ENCODE measurements at regions not wholly inside any gene's neighbourhood (a gene's known extent, or its start where the extent isn't known, plus 50 kb on each side); places are given as distances from the start of the nearest gene placed in this dataset.
"Not testable (repeated sequence)": the region's sequence is repeated elsewhere in the genome, so short reads cannot be mapped to it uniquely, and the experiment has no call there.

- Mint-ChIP-seq H3K36me3 (peaks cover 5 to 6% of the 10 kb centered on the region in 2 donors), H3K9me3 (peaks cover 19 to 24% of the 10 kb centered on the region in 2 donors), H3K27ac (no peak overlapping the region)
- no peak for ATAC-seq
- no peak for DNase-seq (ENCODE audit: low spot score in 2 of 2)
Measured at GRCh38 chr5:129249886-129250285, 155.3 kb downstream of the ISOC1 start.

GRCh38 chr5:129271308-129271707, 176.8 kb downstream of the ISOC1 start:
- ATAC-seq (peak in 1 of 2 donors; percentile 35), DNase-seq (ENCODE audit: low spot score in 2 of 2) (no peak)
- Mint-ChIP-seq H3K36me3 (no peaks in the 10 kb centered on the region), H3K27ac (no peak overlapping the region), H3K9me3 (no peaks in the 10 kb centered on the region)

DNA sequence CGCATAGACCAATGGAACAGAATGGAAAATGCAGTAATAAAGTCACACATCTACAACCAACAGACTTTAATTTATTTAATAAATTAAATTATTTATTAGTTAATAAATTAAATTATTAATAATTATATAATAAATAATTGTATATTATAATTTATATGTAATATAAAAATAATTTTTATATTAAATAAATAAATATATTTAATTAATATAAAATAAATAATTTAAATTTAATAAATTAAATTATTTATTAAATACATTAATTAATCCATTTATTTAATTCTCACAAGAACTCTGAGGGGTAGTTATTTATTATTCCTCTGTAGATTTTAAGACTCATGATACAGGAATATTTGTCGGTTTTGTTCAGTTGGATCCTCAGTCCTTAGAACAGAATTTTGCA, 176.1 kb upstream of the ADAMTS19 start:
- ATAC-seq = no peak
- H3K36me3 Mint-ChIP-seq = peaks cover 0 to 11% of the 10 kb centered on the region in 2 donors
- H3K9me3 Mint-ChIP-seq = peaks cover 10 to 11% of the 10 kb centered on the region in 2 donors

DNA sequence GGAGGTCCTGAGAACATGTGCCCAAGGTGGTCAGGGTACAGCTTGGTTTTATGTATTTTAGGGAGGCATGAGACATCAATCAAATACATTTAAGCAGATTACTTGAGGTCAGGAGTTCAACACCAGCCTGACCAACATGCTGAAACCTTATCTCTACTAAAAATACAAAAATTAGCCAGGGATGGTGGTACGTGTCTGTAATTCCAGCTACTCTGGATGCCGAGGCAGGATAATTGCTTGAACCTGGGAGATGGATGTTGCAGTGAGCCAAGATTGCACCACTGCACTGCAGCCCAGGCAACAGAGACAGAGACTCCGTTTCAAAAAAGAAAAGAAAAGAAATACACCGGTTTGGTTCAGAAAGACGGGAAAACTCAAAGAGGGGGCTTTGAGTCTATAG, 165.9 kb upstream of the ADAMTS19 start:
- H3K27ac Mint-ChIP-seq; DNase-seq (ENCODE audit: low spot score in 2 of 2); ATAC-seq: not testable (repeated sequence)
- Mint-ChIP-seq H3K9me3 (peaks cover 8 to 24% of the 10 kb centered on the region in 2 donors), H3K36me3 (peaks cover 0 to 16% of the 10 kb centered on the region in 2 donors)

More for the DNA sequence above, 176.1 kb upstream of the ADAMTS19 start:
- H3K27ac Mint-ChIP-seq = no peak overlapping the region
- DNase-seq (ENCODE audit: low spot score in 2 of 2) = no peak

DNA sequence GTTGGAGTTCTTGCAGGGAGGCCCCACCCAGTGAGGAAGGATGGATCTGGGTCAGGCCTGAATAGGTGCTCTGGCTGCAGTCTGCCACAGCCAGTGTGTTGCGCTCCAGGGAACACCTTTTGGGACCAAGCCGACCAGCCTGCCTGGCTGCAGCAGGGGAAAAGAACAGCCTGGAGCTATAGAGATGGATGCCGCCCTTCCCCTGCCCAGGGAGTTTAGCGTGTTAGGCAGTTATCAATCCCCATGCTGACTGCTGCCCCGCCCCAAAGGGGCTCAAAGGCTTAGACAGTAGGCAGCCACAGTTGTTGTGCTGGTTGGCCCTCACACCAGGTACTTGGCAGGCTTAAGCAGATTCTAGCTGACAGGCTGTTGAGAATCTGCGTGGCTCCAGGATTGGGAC, 153.4 kb upstream of the ADAMTS19 start:
- H3K27ac Mint-ChIP-seq = no peak overlapping the region
- DNase-seq (ENCODE audit: low spot score in 2 of 2) = no peak
- peaks cover 18 to 30% of the 10 kb centered on the region in 2 donors for H3K9me3 Mint-ChIP-seq
- H3K36me3 Mint-ChIP-seq = peaks cover 0 to 34% of the 10 kb centered on the region in 2 donors
- no peak for ATAC-seq

DNA sequence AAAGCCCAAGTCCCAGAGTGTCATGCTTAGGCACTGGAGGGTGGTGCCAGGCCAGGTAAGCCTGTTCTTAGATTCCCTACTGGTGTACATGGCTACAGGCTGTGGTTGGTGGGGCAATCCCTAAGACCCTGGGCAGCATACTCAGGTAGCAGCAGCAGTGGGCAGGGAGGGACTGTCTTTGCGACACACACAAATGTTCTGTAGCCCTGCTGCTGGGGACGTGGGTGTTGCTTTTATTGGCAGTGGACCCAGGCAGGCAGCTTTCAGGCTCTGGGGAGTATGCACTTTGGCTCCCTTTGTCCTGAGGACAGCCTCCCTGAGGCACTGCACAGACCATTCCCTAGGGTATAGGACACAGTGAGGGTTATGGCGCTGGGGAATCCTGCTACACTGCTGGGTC, 137.1 kb upstream of the ADAMTS19 start:
- Mint-ChIP-seq H3K27ac (no peak overlapping the region), H3K9me3 (peaks cover 14 to 22% of the 10 kb centered on the region in 2 donors), H3K36me3 (peaks cover 0 to 20% of the 10 kb centered on the region in 2 donors)
- ATAC-seq (no peak), DNase-seq (ENCODE audit: low spot score in 2 of 2) (no peak)

GRCh38 chr5:129341306-129341705, 118.8 kb upstream of the ADAMTS19 start:
- DNase-seq (ENCODE audit: low spot score in 2 of 2) (no peak), ATAC-seq (no peak)
- Mint-ChIP-seq H3K27ac (no peak overlapping the region), H3K9me3 (peaks cover 10 to 16% of the 10 kb centered on the region in 2 donors), H3K36me3 (no peaks in the 10 kb centered on the region)

DNA sequence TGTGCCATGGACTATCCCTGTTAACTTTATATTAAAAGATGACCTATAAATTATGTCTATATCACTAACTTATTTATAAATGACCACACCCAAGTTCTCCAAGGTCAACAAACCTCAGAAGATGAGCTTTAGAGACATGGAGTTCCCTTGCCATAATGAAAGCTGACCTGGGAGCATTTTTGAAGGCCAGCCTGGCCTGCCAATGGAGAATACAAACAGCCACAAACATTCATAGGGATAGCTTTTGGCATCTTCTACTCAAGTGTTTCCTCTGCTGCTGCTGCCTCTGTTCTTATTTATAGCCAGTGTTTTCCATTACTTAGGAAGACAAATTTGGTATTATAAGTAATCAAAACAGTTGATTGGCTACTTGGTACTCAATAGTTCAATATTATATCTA, 117.3 kb upstream of the ADAMTS19 start:
- ATAC-seq = no peak
- H3K36me3 Mint-ChIP-seq = no peaks in the 10 kb centered on the region

DNA sequence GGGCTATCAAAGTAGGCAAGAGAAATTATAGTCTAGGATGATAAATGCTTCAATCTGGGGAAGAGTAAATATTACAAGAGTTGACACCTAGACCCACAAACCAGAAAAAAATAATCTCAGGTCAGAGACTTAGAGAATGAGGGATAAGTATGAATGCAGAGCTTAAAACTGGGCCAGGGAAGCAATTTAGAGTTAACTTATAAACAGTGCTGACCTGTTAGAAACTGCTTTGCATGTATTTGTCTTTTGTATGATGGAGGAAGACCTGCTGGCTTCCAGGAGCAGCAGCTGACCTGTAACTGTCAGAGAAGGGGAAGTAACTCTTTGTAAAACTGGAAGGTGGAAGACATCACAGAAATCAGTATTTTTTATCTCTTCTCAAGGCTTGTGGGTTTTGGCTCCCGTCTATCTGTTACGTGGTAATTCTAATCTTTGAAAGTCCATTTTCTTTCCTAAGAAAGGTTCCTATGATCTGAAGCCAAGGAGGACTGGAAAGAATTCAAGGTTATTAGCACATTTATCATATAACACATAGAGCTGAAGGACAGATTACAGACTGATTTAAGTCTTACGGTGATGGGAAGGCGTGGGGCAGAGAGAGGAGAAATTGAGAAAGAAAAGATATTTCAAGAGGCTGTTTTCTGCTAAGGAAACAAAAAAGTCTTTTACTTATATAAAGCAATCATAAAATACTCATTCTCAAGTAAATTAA, 114.7 kb upstream of the ADAMTS19 start:
- ATAC-seq = no peak
- H3K27ac Mint-ChIP-seq = no peak overlapping the region
- no peak for DNase-seq (ENCODE audit: low spot score in 2 of 2)
- peaks cover 17 to 18% of the 10 kb centered on the region in 2 donors for H3K9me3 Mint-ChIP-seq
- H3K36me3 Mint-ChIP-seq = peaks cover 0 to 7% of the 10 kb centered on the region in 2 donors

More for the DNA sequence above, 117.3 kb upstream of the ADAMTS19 start:
- Mint-ChIP-seq H3K27ac (no peak overlapping the region), H3K9me3 (peaks cover 4 to 15% of the 10 kb centered on the region in 2 donors)
- no peak for DNase-seq (ENCODE audit: low spot score in 2 of 2)

DNA sequence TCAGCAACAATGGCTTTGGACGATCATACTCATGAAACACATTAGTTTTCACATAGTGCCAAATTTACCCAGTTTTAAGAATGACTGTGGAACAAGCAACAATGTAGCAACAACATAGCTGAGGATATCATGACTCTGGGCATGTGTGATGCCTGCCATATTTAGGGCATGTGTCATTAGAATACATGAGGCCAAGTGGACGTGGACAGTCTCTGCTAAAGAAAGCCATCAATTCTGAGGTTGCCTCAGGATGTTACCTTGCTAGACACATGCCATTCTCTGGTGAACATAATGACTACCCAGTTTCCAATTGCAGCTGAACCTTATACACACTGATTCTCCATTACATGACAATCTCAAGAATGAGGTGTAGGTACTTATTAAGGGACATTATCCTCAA, 103.3 kb upstream of the ADAMTS19 start:
- Mint-ChIP-seq H3K36me3 (no peaks in the 10 kb centered on the region), H3K9me3 (no peaks in the 10 kb centered on the region), H3K27ac (no peak overlapping the region)
- ATAC-seq = no peak
- DNase-seq (ENCODE audit: low spot score in 2 of 2) = no peak

DNA sequence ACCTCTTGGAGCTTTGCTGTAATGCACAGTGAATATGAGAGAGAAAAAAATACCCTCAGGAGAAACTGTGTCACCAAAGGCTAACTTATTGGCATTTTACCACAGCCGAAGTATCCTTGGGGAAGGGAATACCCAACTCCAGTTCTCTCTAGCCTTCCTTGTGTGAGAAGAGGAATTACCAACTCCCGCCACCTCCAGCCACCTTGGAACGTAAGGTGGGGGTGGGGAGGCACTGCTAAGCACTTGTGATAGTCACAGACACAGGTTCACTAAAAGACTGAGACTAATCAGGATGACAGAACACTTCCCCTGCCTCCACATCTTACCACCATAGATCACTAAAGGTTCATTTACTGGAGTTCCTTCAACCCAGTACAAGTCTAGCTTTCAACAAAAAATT, 102.0 kb upstream of the ADAMTS19 start:
- no peaks in the 10 kb centered on the region for H3K36me3 Mint-ChIP-seq
- no peaks in the 10 kb centered on the region for H3K9me3 Mint-ChIP-seq
- ATAC-seq (no peak), DNase-seq (ENCODE audit: low spot score in 2 of 2) (no peak)
- no peak overlapping the region for H3K27ac Mint-ChIP-seq

DNA sequence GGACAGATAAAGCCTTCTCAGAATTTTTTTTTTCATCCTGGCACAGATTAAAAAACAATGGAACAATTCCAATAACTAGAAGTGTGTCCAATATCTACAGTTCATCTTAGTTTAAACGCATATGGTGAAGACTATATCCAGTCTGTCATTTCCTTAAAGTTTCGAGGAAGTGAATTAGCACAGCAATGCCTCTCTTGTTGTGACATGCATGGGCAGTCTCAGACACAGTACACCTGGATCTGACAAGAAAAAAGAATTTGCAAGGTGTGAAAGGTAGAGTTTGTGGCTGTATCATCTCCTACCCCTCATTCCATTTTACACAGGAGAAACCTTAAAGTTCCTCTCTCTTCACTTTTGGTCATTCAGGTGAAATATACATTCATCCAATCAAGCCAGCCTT, 100.6 kb upstream of the ADAMTS19 start:
- no peak for DNase-seq (ENCODE audit: low spot score in 2 of 2)
- Mint-ChIP-seq H3K27ac (no peak overlapping the region), H3K9me3 (no peaks in the 10 kb centered on the region), H3K36me3 (no peaks in the 10 kb centered on the region)
- no peak for ATAC-seq

GRCh38 chr5:129361441-129362025, 98.6 kb upstream of the ADAMTS19 start:
- DNase-seq (ENCODE audit: low spot score in 2 of 2) = no peak
- no peak for ATAC-seq
- no peaks in the 10 kb centered on the region for H3K36me3 Mint-ChIP-seq
- H3K9me3 Mint-ChIP-seq = peaks cover 5 to 13% of the 10 kb centered on the region in 2 donors
- no peak overlapping the region for H3K27ac Mint-ChIP-seq

DNA sequence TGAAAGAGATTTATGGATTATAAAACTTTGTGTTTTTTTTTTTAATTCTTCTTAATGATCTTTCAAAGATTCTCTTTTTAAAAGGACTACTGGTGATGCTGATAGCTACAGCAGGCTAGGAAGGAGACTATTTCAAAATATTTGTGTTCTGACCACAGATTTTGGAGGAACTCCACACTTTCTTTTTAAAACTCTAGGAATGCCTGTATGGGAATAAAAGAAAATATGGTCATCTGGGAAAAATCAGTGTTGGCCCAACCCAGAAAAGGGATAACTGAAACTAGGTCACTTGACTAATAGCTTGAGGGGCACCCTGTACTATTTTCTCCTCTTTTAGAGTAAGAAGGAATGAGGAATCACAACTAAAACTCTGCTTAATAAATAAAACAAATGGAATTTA, 97.6 kb upstream of the ADAMTS19 start:
- DNase-seq (ENCODE audit: low spot score in 2 of 2) (no peak), ATAC-seq (no peak)
- H3K27ac Mint-ChIP-seq = no peak overlapping the region
- H3K36me3 Mint-ChIP-seq = no peaks in the 10 kb centered on the region
- peaks cover 5 to 13% of the 10 kb centered on the region in 2 donors for H3K9me3 Mint-ChIP-seq

DNA sequence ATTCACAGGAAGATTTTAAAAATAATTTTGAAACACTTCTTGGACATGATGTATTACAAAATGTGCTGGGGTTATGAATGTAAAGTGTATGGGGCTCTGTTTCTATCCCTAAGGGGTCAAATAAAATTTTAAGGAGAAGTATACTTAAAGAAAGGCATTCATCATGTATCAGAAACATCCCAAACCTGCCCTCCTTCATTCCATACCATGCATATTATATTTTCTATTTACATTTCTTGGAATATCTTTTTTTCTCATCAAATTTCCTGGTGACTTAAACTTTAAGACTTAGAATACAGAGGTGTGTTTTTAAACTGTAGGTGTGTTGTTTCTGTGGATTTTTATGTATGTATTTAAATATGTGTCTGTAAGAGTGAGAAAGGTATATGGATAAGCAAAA, 96.1 kb upstream of the ADAMTS19 start:
- H3K36me3 Mint-ChIP-seq = no peaks in the 10 kb centered on the region
- H3K27ac Mint-ChIP-seq = no peak overlapping the region
- ATAC-seq (no peak), DNase-seq (ENCODE audit: low spot score in 2 of 2) (no peak)
- H3K9me3 Mint-ChIP-seq = peaks cover 5 to 13% of the 10 kb centered on the region in 2 donors

- Mint-ChIP-seq H3K36me3 (no peaks in the 10 kb centered on the region), H3K27ac (no peak overlapping the region), H3K9me3 (peaks cover 5 to 13% of the 10 kb centered on the region in 2 donors)
- no peak for DNase-seq (ENCODE audit: low spot score in 2 of 2)
- ATAC-seq = no peak
Measured at GRCh38 chr5:129367883-129368282, 92.2 kb upstream of the ADAMTS19 start.

DNA sequence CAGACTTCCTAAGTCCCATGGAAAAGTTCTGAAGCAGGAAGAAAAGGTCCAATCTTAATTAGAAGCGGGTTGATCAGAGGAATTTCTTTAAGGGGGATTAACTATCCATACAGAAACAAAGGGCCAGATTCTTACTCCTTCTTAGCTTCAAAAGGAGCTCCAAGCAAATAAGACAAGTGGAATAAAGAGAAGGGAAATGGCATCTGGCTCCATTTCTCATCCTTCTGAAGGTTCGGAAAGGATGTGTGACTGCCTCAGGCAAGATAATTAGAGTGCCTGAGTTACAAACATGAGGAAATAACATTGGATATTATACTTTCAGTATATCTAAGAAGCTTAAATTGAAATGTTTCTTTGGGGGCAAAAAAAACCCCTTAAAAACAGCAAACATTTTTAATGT, 88.1 kb upstream of the ADAMTS19 start:
- no peak overlapping the region for H3K27ac Mint-ChIP-seq
- no peak for DNase-seq (ENCODE audit: low spot score in 2 of 2)
- no peak for ATAC-seq
- H3K36me3 Mint-ChIP-seq = no peaks in the 10 kb centered on the region
- H3K9me3 Mint-ChIP-seq = no peaks in the 10 kb centered on the region

GRCh38 chr5:129377504-129377903, 82.6 kb upstream of the ADAMTS19 start:
- Mint-ChIP-seq H3K9me3 (no peaks in the 10 kb centered on the region), H3K36me3 (no peaks in the 10 kb centered on the region), H3K27ac (no peak overlapping the region)
- DNase-seq (ENCODE audit: low spot score in 2 of 2) = no peak
- ATAC-seq = no peak
